ENCODE measurements at regions not wholly inside any gene's neighbourhood (a gene's known extent, or its start where the extent isn't known, plus 50 kb on each side); places are given as distances from the start of the nearest gene placed in this dataset.

DNA sequence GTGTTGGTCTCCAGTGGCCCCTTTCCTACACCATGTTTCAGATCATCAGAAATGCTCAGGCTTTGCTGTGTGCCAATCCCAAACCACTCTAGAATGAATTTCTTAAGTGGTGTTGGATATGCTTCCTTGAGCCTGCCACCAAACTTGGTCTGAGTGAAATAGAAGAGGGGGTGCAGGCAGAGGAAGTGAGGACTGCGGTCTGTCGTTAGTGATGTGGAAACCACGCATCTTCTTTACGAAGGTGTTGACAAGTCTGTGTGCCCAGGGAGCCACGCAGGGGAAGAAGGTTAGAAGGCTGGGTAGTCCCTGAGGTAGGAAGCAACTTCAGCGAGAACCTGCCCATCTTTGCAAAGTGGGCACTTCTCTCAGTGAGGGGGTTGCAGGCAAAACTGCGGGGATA lies 187.4 kb upstream of the NAV2 start:
- Histone ChIP-seq H3K4me2 (ENCODE audit: insufficient read depth in 1 of 2, low read depth in 2 of 2, low read length in 2 of 2) (no peak overlapping the region), H2AK5ac (ENCODE audit: low read depth, low read length) (no peak overlapping the region), H4K20me1 (replicated peaks in 1 of 2; ENCODE audit: control insufficient read depth in 1 of 2, insufficient read depth in 2 of 2, low read length in 2 of 2) (no peaks in the 10 kb centered on the region), H3K4me1 (replicated peaks in 1 of 4; ENCODE audit: control insufficient read depth in 3 of 4, insufficient read depth in 4 of 4, low read length in 3 of 4) (no peaks in the 10 kb centered on the region; a peak in 3 of 7 replicates), H4K5ac (ENCODE audit: insufficient read length, low read depth, low read length) (no peak overlapping the region), H2BK15ac (ENCODE audit: low read length) (no peak overlapping the region), H3K4ac (replicated peaks; ENCODE audit: insufficient read length, low read depth, low read length) (no peak overlapping the region), H3K27ac (ENCODE audit: low read depth, low read length) (no peak overlapping the region), H3K36me3 (ENCODE audit: control insufficient read depth in 2 of 4, insufficient read depth in 4 of 4, low read length in 3 of 4) (no peaks in the 10 kb centered on the region), H3K79me1 (ENCODE audit: low read depth, low read length) (no peaks in the 10 kb centered on the region), H3K56ac (replicated peaks; ENCODE audit: insufficient read length, low read depth, low read length) (no peak overlapping the region), H4K91ac (replicated peaks; ENCODE audit: insufficient read length, low read length) (no peak overlapping the region), H3K23me2 (ENCODE audit: low read depth, low read length) (0 out of 2 replicates have a peak, but pooled peaks cover 1% of the 10 kb centered on the region), H3K18ac (ENCODE audit: extremely low read depth, low read length) (no peak overlapping the region), H2BK12ac (ENCODE audit: low read depth, low read length) (no peak overlapping the region), H4K8ac (ENCODE audit: extremely low read depth, insufficient read depth, low read length) (no peak overlapping the region), H3K27me3 (replicated peaks in 1 of 4; ENCODE audit: control insufficient read depth in 3 of 4, extremely low read depth in 1 of 4, insufficient read depth in 3 of 4, low read length in 3 of 4) (no peaks in the 10 kb centered on the region), H3K79me2 (ENCODE audit: control insufficient read depth in 1 of 2, insufficient read depth in 2 of 2, low read length in 2 of 2) (no peaks in the 10 kb centered on the region), H2BK20ac (ENCODE audit: low read length) (no peak overlapping the region), H3K9ac (replicated peaks in 1 of 4; ENCODE audit: extremely low read depth in 1 of 4, low read depth in 3 of 4, low read length in 3 of 4) (no peak overlapping the region), H3K9me3 (ENCODE audit: insufficient read depth in 2 of 2, low read depth in 1 of 2, low read length in 1 of 2) (no peaks in the 10 kb centered on the region), H3K4me3 (ENCODE audit: extremely low read depth in 1 of 4, insufficient read depth in 2 of 4, low read depth in 3 of 4, low read length in 4 of 4) (no peak overlapping the region), H3K14ac (ENCODE audit: insufficient read length) (no peak overlapping the region), H2AFZ (ENCODE audit: low read length) (no peak overlapping the region), H2BK120ac (replicated peaks; ENCODE audit: low read depth, low read length) (no peak overlapping the region), H2BK5ac (ENCODE audit: low read depth, low read length) (no peak overlapping the region; the same call in 1 of the 2 replicates), H3K23ac (ENCODE audit: insufficient read length) (no peak overlapping the region)
- WGBS, 2 experiments (ENCODE audit: extremely low coverage in 1 of 2, insufficient coverage in 1 of 2, insufficient read length in 1 of 2, insufficient replicate concordance in 2 of 2, low coverage in 1 of 2, low lambda C conversion rate in 2 of 2, missing lambda C conversion rate in 1 of 2): 89% methylated on average over 7 of the region's 7 CpGs; no CpG with 5 or more reads in 1 of the 2 experiments
- no peak for TF ChIP-seq SP1 (IDR thresholded peaks at IDR 0.05; ENCODE audit: low read depth, low read length)
- POLR2A ChIA-PET (ENCODE audit: partially characterized antibody): no interaction called here
- DNase-seq (ENCODE audit: low read depth in 1 of 2, low spot score in 2 of 2) (no peak), FAIRE-seq (no peak)
- CTCF ChIA-PET (ENCODE audit: partially characterized antibody): interaction anchor here (0.6 to 3.8 kb wide), 4 partner anchors 9 to 483 kb away, joined by 3 to 13 read pairs (median 4); no protein-coding TSS in a partner anchor
